Stimulated activated CD8-positive, alpha-beta memory T cell treated with anti-CD3 and anti-CD28 coated beads, Interleukin-12 subunit alpha, Interleukin-12 subunit beta, amount 100 ng/mL, for 1 hour (primary cell): ENCODE measurements at regions not wholly inside any gene's neighbourhood (a gene's known extent, or its start where the extent isn't known, plus 50 kb on each side); places are given as distances from the start of the nearest gene placed in this dataset.
"Not testable (repeated sequence)": the region's sequence is repeated elsewhere in the genome, so short reads cannot be mapped to it uniquely, and the experiment has no call there.

Source experiments
- DNase-seq: peaks from one replicate; pipeline ENCODE4 v3.0.0-alpha.2; 2020; ENCODE audit warnings: low read depth

DNA sequence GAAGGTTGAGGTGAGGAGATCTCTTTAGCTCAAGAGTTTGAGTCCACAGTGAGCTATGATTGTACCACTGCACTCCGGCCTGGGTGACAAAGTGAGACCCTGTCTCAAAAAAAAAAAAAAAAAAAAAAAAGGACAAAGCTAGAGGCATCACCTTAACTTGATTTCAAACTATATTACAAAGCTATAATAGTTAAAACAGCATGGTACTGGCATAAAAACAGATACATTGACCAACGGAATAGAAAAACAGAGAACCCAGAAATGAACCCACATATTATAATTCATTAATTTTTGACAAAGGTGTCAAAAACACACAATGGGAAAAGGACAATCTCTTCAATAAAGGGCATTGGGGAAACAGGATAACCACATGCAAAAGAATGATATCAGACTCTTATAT lies 50.8 kb upstream of the MBOAT1 start:
- DNase-seq: no peak

DNA sequence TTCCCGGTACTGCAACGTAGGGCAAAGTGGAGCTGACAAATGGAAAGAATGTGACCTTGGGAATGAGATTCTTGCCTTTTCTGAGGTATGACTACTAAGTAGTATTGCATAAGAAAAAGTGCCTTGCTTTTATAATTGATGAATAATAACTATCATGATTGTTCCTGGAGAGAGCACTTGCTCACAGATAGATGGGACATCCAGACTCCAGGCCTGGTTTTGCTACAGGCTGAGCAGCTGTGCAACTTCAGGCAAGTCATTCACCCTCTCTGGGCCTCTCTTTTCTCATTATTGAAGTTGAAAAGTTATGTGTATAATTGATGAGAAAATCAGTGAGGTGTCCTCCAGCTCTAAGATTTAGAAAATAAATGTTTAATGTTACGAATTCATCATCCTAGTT lies 53.6 kb upstream of the MBOAT1 start:
- no peak for DNase-seq

- no peak for DNase-seq
Measured at GRCh38 chr6:20266851-20267608, 54.8 kb upstream of the MBOAT1 start.

DNA sequence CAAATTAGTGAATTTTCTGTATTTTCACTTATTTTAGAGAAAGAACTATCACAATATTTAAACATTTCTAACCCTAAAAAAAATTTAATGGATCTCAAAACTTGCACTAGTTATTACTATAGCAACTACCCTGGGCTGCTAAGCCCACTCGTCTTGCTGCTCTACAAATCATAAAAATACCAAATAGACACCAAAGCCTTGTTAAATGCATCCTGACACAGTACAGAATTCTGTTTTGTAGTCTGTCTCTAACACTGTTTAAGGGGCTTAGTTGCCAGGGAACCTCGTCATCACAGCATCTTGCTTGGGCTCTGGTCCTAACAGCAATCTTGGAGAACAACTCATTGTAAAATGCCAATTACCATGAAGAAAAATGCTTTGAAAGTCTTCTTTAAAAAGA lies 56.9 kb upstream of the MBOAT1 start:
- no peak for DNase-seq

DNA sequence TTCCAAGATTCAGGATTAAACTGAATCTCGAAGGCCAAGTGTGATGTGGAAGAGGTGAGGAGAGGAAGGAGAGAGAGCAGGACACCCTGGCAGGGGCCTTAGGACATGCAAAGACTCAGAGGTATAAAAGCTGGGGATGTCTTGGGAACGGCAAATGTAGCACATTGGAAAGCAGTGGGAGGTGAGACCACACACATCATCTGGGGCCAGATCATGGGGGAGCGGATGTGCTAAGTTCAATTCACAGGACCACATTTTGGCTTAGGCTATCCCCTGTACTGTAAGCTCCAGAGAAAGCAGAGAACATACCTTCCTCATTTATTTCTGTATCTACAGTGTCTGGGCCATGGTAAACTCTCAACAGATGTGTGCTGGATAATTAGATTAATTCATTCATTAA lies 59.5 kb upstream of the MBOAT1 start:
- DNase-seq: no peak

GRCh38 chr6:20274137-20274536 lies 61.9 kb upstream of the MBOAT1 start:
- no peak for DNase-seq

- DNase-seq: not testable (repeated sequence)
Measured at GRCh38 chr6:20275837-20276236, 63.6 kb upstream of the MBOAT1 start.

DNA sequence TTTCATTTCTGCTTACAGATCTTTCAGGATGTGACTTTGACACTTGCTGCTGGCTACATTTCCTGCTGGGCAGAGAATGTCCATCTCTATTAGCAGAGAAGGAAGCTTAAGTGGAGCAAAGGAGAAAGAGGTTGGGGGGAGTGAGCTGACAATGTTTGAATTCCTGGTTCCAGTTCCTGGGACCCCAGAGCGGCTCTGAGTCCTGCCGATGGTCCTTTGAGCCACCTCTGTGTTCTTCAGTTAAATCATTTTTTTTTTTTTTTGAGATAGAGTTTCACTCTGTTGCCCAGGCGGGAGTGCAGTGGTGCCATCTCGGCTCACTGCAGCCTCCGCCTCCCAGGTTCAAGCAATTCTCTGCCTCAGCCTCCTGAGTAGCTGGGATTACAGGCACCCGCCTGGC lies 65.5 kb upstream of the MBOAT1 start:
- DNase-seq: not testable (repeated sequence)

DNA sequence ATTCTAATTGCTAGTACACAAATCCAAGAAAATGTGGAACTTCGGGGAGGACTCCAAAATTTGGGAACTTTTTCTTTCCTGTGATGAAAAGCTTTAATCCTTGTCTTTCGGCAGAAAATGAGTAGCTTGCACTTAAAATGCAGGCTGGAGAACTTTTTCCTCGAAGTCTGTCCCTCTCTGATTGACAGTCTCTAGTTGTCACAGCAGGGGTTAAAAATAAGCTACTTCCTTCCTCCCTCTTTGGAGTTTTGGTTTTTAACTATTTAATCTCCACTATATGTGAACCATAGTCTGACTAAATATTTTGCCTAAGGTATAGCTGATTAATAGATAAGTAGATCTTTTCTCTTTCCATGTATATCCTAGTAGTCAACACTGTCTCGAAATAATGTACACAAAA lies 66.8 kb upstream of the MBOAT1 start:
- no peak for DNase-seq

- DNase-seq: no peak
Measured at GRCh38 chr6:20279608-20280287, 67.5 kb upstream of the MBOAT1 start.

- DNase-seq: no peak
Measured at GRCh38 chr6:20280288-20280621, 68.0 kb upstream of the MBOAT1 start.

GRCh38 chr6:20284672-20285071 lies 72.4 kb upstream of the MBOAT1 start:
- DNase-seq: no peak

DNA sequence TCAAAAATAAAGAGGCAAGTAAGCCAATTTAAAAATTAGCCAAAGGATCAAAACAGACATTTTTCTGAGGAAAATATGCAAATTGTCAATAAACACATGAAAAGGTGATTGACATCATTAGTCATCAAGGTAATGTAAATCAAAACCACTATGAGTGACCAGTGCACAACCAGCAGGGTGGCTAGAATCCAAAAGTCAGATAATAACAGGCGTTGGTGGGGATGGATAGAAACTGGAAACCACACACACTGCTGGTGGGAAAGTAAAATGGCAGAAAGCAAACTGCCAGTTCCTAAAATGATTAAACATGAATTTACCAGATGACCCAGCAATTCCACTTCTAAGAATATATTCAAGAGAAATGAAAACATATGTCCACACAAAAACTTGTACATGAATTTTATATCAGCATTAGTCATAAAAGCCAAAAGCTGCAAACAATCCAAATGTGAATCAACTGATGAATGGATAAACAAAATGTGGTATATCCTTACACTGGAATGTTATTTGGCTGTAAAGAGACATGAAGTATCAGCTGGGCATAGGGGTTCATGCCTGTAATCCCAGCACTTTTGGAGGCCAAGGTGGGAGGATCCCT lies 74.8 kb upstream of the MBOAT1 start:
- DNase-seq: no peak

- DNase-seq: peak; percentile 71
Measured at GRCh38 chr6:20291764-20292580, 79.7 kb upstream of the MBOAT1 start.

DNA sequence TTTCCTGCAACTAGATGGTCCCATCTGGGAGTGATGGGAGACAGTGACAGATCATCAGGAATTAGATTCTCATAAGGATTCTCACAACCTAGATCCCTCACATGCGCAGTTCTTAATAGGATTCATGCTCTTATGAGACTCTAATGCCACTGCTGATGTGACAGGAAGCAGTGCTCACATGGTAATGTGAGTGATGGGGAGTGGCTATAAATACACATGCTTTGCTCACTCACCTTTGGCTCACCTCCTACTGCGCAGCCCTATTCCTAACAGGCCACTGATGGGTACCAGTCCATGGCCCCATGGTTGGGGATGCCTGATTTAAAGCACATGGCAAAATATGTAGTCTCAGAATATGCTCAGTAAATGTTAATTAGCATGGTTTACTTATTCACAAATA lies 80.6 kb upstream of the MBOAT1 start:
- DNase-seq: no peak

GRCh38 chr6:20301256-20301655 lies 89.0 kb upstream of the MBOAT1 start:
- DNase-seq: no peak

DNA sequence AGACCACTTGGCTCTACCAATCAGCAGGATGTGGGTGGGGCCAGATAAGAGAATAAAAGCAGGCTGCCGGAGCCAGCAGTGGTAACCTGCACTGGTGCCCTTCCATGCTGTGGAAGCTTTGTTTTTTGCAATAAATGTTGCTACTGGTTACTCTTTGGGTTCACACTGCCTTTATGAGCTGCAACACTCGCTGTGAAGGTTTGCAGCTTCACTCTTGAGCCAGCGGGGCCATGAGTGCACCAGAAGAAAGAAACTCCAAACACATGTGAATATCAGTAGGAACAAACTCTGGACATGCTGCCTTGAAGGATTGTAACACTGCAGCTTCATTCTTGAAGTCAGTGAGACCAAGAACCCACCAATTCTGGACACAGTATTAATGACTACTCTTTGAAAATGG lies 89.9 kb upstream of the MBOAT1 start:
- no peak for DNase-seq

DNA sequence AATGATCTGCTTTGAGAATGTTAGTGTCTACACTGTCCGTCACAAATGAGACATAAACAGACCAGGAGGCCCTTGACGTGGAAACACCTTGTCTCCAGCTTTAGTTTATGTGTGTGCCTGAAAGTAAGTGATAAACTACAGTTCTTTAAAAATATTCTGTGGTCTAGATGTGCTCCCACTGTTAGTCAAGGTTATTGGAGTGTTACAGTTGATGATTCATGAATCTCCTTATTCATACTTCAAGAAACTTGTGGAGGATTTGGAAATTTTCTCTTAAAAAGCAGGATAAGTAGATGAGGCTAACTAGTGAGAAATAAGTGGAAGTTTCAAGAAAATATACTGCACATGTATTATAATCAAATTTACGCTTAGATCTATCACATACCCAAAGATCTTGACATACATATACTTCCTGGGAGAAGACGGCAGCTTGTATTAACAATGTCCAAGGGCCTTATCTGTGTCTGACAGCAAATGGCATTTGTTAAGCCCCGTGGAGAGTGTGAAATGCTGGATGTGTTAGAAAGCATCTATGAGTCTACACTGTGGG lies 90.5 kb upstream of the MBOAT1 start:
- no peak for DNase-seq

GRCh38 chr6:20306491-20306890 lies 94.2 kb upstream of the MBOAT1 start:
- DNase-seq: no peak

DNA sequence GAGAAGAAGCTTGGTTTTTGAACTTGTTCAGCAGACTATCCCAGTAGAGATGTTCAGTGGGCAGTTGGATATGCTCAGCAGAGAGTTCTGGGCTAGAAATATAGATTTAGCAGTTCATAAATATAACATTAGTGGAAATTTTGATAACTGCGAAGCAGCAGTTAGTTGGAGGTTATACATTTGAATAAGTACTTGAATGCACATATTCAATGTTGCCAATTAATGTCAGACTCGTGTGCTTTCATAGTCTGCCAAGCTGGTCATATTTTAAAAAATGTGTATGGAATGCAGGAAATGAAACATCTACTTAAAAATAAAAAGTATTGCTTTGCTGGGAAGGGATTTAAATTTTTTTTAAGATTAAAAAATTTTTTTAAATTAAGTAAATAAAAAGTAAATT lies 92.5 kb upstream of the E2F3 start:
- no peak for DNase-seq

DNA sequence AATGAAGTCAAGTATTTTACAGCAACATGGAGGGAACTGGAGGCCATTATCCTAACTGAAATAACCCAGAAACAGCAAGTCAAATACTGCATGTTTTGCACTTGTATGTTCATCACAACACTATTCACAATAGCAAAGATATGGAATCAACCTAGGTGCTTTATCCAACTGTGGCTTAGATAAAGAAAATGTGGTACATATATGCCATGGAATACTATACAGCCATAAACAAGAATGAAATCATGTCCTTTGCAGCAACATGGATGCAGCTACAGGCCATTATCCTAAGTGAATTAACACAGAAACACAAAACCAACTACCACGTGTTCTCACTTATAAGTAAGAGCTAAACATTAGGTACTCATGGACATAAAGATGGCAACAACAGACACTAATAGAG lies 91.5 kb upstream of the E2F3 start:
- no peak for DNase-seq

DNA sequence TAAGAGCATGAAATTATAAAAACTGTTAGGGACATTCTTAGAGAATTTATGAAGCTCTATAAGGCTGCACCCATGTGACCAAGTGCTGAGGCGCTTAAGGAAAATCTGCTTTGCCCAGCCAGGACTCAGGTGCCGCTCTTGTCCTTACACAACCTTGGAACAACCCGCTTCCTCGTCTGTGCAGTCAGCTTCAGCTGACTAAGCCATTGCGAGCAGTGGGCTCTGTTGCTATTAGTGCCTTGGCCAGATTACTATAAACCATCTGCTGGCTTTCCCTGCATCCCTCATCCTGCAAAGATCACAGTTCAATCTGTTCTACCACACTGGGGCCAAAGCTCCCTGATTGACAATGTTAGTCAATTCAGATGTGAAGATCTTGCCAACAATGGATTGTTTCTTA lies 89.1 kb upstream of the E2F3 start:
- no peak for DNase-seq
